DMS153 treated with DMSO at 0.1 percent for 48 hours (cell line): ENCODE measurements at regions not wholly inside any gene's neighbourhood (a gene's known extent, or its start where the extent isn't known, plus 50 kb on each side); places are given as distances from the start of the nearest gene placed in this dataset.

Experiments
- DNase-seq: peaks from one replicate; lab custom pipeline; 2025; ENCODE audit not compliant: unreplicated experiment; lab: John Stamatoyannopoulos, UW

DNA sequence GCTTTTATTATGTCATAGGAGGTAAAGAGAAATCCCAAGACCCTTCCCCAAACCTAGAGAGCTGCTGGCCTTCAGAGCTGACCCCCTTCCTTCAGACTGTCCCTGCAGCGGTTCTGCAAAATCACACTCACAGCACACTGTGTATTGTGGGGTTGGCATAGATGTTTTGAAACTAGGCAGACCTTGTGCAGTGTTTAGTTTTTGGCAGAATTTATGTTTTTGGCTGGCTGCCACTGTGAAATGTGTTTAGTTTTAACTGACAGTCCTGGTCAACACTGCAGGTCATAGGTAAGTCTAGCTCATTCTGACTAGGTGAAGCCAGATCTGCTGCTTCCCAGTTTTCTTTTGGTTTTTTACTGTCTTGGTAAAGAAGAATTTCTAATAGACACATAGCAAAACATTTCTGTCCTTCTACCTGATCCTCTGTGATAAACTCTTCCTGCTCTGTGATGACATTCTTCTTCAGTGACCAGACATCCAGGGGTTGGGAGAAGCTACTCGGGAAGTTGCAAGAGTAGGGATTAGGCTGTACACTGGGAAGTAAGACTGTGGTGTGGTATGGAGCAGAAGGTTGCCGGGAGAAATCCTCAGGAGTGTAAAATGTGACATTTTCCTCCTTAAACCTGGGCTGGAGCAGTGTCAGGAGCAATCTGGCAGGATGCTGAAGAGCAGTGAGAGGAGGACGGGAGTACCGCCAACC is 209.6 kb upstream of the MCTP2 start:
- no peak for DNase-seq

DNA sequence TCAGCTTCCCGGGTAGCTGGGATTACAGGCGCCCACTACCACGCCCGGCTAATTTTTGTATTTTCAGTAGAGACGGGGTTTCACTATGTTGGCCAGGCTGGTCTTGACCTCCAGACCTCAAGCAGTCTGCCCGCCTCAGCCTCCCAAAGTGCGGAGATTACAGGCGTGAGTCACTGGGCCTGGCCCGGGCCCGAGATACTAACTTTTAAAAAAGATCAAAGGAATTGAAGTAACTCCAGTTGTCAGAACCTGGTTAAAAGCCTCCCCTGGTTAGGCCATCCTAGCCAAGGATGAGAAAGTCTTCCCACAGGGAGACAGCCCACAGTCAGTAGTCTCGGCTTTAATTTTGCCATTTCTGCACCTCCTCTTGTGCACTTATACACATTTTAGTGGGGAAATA is 212.3 kb upstream of the MCTP2 start:
- DNase-seq: no peak

DNA sequence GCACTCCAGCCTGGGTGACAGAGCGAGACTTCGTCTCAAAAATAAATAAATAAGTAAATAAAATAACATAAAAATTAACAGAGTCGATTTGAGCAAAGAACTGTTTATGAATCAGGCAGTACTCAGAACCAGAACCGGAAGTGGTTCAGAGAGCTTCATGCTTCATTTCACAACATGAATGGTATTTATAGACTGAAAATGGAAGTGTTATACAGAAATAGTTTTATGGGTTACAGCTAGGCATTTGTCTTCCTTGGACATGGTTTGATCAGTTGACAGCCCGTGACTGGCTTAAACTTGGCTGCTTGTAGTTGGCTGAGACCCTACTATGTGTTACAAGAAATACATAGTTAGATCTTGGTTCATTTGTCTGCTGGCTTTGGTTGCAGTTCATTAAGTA is 216.0 kb upstream of the MCTP2 start:
- DNase-seq: no peak

DNA sequence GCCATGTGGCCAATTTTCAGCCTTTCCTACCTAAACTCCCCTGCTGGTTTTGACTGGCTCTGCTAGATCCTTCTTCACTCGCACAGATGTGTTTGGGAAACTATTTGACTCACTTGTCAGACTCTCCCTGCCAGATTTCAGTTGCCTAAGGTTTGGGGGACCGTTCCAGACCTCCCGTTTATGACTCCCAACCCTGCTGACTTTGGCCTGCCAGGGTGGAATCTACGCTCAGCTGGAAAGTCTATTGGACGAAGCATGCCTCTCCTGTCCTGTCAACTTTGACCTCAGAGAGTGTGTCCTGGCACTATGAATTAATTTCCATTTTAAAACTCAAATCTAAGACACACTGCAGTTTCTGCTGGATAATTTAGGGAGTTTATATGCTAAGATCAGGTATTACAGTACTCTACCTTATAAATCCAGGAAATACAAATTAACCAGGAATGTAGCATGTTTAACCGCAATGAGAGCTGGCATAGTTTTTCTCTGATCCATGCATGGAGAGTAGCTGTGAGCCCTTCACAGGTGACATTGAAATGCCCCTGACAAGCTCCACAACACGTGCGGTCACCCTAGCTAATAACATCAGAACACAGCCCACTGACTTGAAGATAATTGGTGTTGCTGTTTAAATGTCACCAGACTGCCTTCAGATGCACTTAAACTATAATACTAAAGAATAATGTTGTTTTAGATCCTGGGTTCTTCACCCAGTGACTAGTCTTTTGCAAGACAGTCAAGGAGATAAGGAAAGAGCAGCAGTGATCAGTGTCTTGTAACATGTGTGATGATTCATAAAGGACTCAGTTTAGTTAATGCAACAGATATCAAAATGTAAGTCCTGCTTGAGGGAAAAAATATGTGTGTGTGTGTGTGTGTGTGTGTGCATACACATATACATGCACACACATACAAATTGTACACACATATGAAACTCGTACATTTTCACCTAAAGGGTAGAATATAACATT is 223.0 kb upstream of the MCTP2 start:
- DNase-seq: no peak

DNA sequence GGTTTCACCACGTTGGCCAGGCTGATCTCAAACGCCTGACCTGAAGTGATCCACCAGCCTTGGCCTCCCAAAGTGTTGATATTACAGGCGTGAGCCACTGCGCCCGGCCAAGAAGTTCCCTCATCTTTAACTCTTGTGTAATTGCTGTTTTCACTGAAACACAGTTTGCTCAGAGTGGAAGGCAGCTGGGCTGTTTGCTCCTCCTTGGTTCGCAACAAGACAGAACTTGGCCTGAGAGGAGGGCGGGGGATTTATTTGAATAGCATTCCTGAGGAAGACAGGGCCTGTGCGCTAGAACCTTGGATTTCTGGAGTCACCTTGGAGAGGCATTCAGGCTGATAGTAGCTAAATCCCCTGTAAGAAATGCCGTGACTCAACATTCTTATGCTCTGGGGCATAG is 226.7 kb upstream of the MCTP2 start:
- DNase-seq: no peak

DNA sequence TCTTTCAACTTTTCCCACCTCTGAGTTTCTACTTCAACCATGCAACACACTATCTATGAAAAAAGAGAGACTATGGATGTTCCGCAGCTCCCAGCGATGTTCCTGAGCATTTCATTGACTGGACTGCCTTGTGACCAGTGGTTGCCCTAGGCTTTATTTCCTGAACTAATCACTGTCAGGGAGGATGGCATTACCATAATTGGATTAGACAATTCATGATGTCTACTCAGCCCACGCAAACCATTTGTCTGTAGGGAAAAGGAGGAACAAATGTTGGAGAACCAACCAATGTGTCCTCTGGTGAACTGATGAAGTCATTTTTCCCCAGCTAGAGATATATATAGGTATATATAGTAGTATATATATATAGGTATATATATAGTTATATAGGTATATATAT is 229.3 kb upstream of the MCTP2 start:
- no peak for DNase-seq

DNA sequence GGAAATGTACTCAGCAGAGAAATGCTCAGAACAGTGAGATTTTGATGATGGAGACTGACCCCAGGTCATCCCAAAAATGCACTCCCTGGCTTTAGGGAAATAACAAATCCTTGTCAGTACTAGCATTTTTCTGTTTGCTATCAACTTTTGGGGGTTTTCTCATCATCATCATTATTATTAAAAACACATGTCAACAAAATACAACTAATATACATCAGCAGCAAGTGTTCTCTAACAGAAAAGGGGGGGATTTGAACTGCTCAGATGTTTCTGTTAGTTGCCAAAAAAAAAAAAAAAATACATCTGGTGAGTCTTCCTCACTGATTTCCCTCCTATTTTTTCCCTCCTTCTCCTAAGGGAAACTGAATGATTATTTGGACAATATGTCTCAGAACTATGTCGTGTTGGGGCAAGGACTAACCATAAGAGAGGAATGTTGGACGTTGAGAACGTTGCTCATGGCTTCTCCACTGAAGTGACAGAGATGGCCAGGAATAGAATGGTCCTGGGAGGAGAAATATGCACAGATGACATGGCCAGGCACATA is 230.0 kb upstream of the MCTP2 start:
- no peak for DNase-seq

DNA sequence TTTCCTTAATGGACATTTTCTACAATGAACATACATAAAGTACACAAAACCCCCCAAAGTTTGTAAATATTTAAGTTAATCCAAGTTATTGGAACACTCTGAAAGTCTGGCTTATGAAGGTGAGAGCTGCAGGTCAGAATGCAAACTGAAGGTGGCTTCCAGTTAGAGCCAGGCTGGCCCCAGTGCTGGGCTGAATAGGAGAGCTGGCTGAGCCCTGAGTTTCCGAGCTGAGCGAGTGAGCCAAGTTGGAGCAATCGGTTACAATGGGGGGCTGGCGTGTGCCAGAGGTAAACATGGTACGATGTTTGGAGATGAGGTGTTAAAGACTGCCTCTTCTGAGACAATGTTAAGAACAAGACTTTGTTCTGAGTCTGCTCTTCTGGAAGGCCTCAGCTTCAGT is 230.8 kb upstream of the MCTP2 start:
- no peak for DNase-seq

DNA sequence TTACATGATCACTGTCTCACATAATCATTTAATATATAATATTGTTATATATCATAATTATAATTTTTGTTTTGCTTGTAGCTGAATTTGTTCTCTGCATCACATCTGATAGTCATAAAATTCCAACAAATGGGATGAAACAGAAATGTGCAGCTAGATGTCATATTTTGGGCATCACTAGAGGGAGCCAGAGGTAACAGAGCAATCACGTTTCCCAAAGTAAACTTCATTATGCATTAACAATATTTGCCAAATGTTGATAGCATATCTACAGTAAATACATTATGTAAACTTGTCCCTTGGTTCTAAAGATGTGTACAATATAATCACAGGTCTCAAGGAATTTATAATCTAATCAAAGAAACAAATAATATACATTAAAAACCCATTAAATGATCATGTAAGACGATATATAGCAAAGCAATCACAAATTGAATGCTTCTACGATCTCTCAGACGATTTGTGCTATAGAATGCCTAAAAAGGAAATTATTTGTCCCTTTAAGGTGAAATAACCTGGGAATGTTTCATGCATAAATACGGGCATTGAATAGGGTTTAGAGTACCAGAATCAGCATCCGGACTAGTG is 234.2 kb upstream of the MCTP2 start:
- no peak for DNase-seq

DNA sequence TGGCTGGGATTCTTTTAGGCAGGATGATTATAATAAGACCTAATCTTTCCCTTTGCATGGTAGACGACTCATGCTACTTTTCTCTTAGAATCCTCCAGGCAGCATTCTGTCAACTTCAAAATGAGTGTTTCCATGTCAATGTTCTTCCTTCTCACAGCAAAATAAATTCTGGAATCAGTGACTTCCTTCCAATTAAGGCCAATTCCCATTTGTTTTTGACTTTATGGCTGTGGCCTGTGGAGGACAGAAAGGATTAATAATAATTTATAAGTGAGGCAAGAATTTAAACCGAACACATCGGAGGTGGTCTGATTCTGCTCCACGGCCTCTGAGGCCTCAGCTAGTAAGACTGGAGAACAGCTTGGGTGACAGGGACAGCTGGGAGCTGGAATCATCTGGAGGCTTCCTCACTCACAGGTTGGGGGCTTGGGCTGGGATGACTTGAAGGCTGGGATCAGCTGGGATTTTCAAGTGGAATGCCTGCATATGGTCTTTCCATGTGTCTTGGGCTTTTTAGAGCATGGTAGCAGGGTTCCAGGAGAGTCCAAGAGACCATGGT is 241.8 kb upstream of the MCTP2 start:
- DNase-seq: no peak

DNA sequence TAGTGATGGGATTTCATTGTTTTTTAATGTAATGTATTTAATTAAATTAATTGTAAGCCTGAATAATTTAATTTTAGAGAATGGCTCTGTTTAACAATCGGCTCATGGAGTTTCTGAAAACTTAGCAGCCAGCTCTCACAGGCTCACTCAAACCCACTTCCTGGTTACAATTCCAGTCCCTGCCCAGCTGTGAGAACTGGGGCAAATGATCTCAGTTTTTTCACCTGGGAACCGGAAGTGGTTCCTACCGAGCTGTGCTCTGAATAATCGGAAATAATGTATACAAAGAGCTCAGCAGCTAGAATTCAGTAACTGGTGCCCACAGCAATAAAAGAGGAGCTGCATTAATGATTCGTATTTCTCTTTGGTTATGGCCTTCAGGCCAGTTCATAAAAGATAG is 244.3 kb upstream of the MCTP2 start:
- DNase-seq: no peak

DNA sequence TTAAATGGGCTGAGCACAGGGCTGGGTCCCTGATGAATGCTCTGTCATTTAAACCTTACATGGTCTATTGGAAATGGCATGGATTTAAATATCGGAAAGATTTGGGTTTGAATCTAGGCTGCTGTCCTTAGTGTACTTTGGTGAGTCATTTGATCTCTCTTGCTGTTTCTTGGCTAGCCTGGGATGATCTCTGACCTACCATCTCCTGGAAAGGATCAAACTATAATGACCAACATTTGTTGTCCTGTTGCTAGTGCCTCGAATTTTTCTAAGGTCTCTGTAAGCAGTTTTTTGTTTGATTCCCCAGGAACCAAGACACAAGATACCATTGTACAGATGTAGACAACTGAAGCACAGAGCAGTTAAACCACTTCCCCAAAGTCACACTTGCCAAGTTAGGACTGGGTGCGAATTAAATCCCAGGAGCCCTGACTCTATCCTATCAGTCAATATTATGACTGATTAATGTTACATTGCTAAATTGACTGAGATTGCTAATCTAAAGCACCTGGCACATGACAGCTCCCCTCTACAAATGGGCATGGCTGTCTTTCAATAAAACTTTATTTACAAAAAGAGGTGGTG is 244.9 kb upstream of the MCTP2 start:
- DNase-seq: no peak

DNA sequence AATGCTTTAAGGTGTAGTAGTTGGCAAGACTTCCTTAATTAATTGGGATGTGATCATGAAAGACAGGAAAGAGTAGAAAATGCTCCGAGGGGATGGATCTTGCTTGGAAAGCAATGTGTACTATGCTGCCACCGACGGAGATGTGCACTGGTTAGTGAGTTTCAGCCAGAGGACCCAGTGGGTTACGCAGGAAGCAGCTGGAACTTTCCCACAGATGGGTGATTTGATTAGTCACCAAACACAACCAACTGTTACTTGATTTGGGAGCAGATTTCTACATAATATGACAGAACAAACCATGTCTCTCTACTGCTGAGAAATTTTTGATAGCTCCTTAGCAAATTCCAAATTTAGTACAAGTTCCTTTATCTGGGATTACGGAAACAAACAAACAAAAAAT is 245.4 kb upstream of the MCTP2 start:
- no peak for DNase-seq

DNA sequence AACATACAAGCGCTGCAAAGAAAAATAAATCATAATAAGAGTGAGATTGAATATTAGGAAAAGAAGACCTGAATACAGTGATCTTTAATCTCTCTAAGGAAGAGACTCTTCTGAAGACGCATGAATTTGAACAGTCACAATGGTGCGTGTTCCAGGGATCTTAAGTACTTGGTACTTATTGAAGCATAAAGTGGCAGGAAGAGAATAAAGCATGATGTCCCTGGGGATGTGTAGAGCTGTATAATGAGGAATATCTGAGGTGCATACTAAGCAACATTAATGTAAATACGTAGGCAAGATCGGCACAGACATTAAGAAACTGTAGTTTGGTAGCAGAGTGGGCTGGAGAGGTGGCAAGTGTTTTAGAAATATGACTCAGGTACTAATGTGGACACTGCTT is 246.2 kb upstream of the MCTP2 start:
- no peak for DNase-seq

DNA sequence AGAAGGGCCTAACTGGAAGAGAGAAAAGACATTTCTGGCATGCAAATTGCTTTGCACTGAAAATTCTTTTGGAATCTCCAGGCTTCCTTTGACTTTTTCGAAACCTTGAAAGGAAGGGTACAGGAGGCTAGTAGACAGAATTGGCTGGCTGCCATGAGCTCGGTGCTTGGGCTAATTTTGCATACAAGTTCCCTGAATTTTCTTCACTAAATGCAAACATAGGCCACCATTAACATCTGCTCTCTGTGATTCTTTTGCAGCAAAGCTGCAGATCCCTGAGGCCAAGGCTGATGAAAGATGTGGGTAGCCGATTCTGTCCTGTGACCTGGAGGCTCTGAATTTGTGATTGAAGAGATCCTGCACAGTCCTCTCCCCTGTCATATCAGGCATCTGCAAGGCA is 247.8 kb upstream of the MCTP2 start:
- DNase-seq: no peak

DNA sequence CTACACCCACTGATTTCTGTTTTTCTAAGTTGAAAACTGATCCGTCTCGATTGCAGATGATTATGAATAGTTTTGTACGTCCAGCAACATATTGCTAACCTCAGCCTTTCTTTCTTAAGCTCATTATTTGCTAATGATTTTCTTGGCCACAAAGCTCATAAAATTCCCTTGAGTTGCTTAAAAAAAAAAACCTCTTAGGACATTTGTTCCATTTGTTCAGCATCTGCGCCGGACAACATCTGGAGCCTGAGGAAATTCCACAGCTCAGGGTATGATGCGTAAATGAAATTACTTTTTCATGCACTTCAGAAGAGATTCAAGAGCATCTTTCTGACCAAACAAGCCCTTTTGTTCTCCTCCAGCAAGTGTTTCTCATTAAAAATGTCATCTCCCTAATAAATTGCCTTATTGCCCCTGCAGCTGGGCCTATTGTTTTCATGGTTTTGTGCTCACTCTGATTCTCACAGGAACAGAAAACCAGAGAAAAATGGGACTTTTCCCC is 249.1 kb upstream of the MCTP2 start:
- no peak for DNase-seq

DNA sequence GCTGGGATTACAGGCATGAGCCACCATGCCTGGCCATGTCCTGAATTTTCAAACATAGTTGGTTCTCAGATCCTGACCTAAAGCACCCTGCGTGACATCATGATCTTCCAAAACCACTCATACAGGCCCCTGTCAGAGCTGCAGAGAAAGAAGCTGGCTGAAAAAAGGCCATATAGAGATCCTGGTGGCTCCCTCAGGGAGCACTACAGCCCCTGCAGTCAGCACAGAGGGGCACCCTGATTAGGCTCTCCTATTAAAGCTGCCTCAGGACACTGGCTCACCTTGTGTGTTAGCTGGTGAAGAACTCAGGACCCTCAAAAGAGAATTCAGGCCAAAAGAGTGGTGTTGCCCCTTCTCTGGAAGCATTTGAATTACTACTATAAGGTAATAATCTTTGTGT is 249.7 kb upstream of the MCTP2 start:
- DNase-seq: no peak

DNA sequence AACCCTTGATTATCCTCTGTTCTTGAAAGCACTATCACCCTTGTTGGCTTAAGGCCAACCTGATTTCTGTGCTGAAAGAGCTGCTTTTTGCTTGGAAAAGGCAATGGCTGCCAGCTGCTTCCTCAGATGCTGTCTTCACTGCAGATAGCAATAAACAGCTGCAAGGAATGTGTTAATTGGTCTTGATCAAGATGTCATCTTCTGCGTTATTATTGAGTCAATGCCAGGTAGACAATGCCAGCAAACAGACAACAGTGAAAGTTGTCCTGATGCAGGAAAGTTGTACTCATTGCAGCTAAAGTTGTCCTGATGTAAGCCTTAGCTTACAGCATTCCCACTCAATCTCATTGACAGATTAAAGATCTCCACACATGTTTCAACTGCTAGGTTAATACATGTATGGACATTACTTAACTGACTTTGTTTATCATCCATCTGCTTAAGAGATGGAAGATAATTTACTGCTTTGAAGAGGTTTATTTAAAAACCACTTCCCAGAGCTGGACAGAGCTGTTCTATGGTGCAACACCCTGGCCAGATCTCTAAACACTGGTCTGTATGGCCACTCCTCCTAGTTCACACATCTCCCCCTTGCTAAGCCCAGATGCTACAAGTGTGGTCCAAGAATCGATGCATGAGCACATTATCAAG is 251.0 kb upstream of the MCTP2 start:
- no peak for DNase-seq

DNA sequence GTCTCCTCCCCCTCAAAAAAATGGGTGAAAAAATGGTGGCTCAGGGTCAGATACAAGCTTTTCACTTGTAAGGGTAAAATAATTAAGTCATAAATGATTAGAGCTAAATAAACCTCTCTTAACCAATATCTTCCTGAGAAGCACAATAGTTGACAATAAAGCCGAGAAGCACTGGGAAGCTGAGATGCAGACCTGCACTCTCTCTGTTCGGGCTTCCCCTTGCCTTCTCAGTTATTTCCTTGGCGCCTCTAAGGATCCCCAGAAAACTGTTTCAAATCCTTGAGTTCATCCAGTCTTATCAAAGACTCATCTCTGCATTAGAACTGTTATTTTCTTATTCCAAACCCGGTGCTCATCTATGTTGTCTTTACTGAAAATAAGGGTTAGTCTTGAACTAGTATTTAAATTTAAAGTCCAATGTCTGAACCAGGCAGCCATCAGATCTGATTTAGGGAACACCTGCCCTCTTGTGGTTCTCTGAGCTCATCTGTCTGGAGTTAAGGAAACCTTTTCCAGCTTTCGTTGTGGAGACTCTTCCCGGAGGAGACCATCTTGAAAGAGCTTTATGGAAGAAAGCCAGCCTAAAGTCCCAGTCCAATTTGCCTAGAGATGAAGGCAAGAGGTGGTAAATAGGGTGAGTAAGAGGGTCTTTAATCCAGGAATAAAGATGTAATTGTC is 256.4 kb upstream of the MCTP2 start:
- no peak for DNase-seq

DNA sequence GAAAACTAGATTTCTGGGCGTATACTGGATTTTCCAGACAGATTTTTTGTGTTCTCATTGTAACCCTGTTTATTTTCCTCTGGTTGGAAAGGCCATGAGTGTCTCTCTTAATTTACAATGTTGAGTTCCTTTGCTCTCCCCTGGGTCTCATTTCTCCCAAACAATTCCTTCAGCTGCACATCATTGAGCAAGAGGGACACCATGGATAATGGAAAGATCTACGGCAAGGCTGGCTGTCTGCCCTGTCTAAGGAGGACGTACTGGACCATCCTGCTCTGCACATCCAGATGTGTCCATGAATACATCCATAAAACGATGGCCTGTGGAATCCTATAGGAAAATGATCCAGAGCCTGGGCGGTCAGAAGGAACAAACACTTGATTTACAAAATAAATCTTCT is 258.1 kb upstream of the MCTP2 start:
- no peak for DNase-seq
